Brain microvascular endothelial cell (primary cell): ENCODE measurements at regions not wholly inside any gene's neighbourhood (a gene's known extent, or its start where the extent isn't known, plus 50 kb on each side); places are given as distances from the start of the nearest gene placed in this dataset.
"Not testable (repeated sequence)": the region's sequence is repeated elsewhere in the genome, so short reads cannot be mapped to it uniquely, and the experiment has no call there.

ENCODE experiments used
- DNase-seq: peaks from one replicate; pipeline ENCODE4 v3.0.0-alpha.2; 2020
- H3K27ac ChIP-seq: fragments of 250-450 bp; sonication (Bioruptor Pico); 2 replicates; pipeline ENCODE4 v1.5.1; 2020; ENCODE audit warnings: mild to moderate bottlenecking, moderate library complexity
- H3K27me3 ChIP-seq: fragments of 250-450 bp; sonication (Bioruptor Pico); replicated peaks from 2 replicates; pipeline ENCODE4 v1.5.1; 2020; ENCODE audit warnings: mild to moderate bottlenecking
- H3K36me3 ChIP-seq: fragments of 250-450 bp; sonication (Bioruptor Pico); replicated peaks from 2 replicates; pipeline ENCODE4 v1.5.1; 2020; ENCODE audit warnings: mild to moderate bottlenecking
- H3K4me3 ChIP-seq: 2 replicates; pipeline ENCODE4 v1.5.1; 2011; ENCODE audit warnings: low read depth, mild to moderate bottlenecking, control low read depth, low read length, moderate library complexity
- CTCF ChIP-seq: IDR thresholded peaks from 2 replicates; pipeline ENCODE4 v1.5.1; 2011; ENCODE audit warnings: low read depth, mild to moderate bottlenecking, moderate library complexity, low read length, control low read depth, inconsistent platforms; ENCODE audit errors: missing control alignments
- in situ Hi-C: cut with HindIII; loops from 2 replicates; pipeline ENCODE4 v1.10.0; 2017; ENCODE audit warnings: low sequenced_read_pairs, low pct_ligation_motif_present

DNA sequence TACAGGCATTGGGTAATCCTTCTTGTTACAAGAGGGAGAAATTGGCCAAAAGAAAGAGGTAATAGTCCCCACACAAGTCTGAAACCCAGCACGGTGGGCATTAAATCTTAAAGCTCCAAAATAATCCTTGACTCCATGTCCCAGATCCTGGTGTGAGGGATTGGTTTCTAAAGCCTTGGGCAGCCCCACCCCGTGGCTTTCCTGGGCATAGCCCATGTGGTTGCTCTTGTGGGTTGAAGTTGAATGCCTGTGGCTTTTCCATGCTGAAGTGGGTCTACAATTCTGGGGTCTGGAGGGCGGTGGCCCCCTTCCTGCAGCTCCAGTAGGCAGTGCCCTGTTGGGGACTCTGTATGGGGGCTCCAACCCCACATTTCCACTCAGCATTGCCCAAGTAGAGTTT lies 91.8 kb upstream of the LARP1 start:
- Histone ChIP-seq H3K27ac (no peak overlapping the region), H3K36me3 (no peaks in the 10 kb centered on the region), H3K27me3 (no peaks in the 10 kb centered on the region), H3K4me3 (no peak overlapping the region)
- in situ Hi-C loops: no loop called here
- no peak for TF ChIP-seq CTCF
- no peak for DNase-seq

- H3K36me3 ChIP-seq: no peaks in the 10 kb centered on the region
- no peaks in the 10 kb centered on the region for H3K27me3 ChIP-seq
- no peak for DNase-seq
- in situ Hi-C loops: no loop called here
- TF ChIP-seq CTCF: no peak
- no peak overlapping the region for H3K4me3 ChIP-seq
- no peak overlapping the region for H3K27ac ChIP-seq
Measured at GRCh38 chr5:154654486-154655371, 100.4 kb upstream of the LARP1 start.

DNA sequence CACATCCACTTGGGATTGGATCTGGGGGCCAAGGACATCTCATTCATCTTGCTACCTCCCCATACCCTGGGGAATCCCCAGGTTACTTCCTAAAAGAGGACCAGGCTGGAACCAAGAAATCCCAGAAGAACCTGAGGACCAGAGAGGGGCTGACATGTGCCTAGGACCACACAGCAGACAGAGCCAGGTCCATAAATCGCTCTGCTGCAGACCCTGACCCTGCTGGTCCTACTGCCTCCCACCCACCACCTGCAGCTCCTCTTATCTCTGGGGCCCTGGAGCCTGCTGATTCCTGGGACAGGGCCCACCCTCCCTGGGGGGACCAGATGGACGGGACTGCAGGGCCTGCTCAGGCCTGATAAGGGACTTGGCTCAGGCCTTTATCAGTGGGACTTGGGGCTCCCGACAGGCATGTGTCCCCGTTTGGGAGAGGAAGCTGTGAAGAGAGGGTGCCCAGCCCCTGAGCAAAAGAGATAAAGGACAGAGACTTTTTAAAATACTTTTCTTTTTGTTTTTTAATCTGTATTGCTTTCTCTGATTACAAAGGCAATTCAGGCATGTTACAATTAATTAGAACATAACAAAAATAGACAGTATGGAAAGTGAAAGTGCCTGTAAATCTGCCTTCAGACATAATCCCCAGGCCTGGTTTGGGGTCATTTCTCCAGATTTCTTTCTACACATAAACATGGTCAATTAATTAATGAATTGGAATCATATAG lies 101.3 kb upstream of the LARP1 start:
- H3K36me3 ChIP-seq: no peaks in the 10 kb centered on the region
- H3K27me3 ChIP-seq: no peaks in the 10 kb centered on the region
- no peak overlapping the region for H3K4me3 ChIP-seq
- H3K27ac ChIP-seq: no peak overlapping the region
- in situ Hi-C loops: no loop called here
- no peak for DNase-seq
- TF ChIP-seq CTCF: no peak

DNA sequence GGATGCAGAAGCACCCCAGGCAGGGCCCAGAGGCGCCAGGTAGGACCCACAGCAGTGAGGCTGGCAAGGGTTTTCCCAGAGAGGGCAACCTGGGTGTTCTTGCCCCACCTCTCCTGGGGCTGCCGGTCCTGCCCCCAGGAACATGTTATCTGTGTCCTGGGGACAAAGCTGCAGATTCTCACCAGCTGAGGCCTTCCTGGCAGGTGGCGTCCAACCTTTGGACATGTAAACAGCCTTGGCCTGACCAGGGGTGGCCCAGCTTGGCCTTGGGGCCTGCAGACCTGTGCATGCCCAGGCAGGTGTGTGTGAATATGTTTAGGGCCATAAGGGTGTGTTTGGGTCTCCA lies 101.8 kb upstream of the LARP1 start:
- no peak for TF ChIP-seq CTCF
- in situ Hi-C loops: no loop called here
- no peaks in the 10 kb centered on the region for H3K27me3 ChIP-seq
- no peak overlapping the region for H3K4me3 ChIP-seq
- H3K27ac ChIP-seq: no peak overlapping the region
- H3K36me3 ChIP-seq: no peaks in the 10 kb centered on the region
- DNase-seq: no peak

- in situ Hi-C loops: no loop called here
- peak; percentile 2 for TF ChIP-seq CTCF
- H3K27me3 ChIP-seq: no peaks in the 10 kb centered on the region
- no peak overlapping the region for H3K27ac ChIP-seq
- DNase-seq: no peak
- no peaks in the 10 kb centered on the region for H3K36me3 ChIP-seq
- H3K4me3 ChIP-seq: no peak overlapping the region
Measured at GRCh38 chr5:154652746-154653417, 102.3 kb upstream of the LARP1 start.

DNA sequence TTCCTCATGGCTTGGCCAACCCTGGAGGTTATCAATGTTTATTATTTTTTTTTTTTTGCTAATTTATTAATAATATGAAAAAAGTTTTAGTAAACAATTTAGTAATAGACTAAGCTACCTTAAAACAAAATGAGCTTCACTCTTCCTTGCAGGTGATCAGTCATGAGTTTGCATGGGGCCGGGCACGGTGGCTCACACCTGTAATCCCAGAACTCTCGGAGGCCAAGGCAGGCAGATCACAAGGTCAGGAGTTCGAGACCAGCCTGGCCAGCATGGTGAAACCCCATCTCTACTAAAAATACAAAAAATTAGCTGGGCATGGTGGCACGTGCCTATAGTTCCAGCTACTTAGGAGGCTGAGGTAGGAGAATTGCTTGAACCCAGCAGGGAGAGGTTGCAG lies 103.4 kb upstream of the LARP1 start:
- H3K36me3 ChIP-seq, H3K27me3 ChIP-seq, H3K27ac ChIP-seq, DNase-seq, H3K4me3 ChIP-seq, in situ Hi-C loops: not testable (repeated sequence)
